NCI-H2227 (cell line): ENCODE measurements at regions not wholly inside any gene's neighbourhood (a gene's known extent, or its start where the extent isn't known, plus 50 kb on each side); places are given as distances from the start of the nearest gene placed in this dataset.

Experiments
- DNase-seq: peaks from one replicate; lab custom pipeline; 2025; ENCODE audit not compliant: unreplicated experiment; lab: John Stamatoyannopoulos, UW

- no peak for DNase-seq
These were observed 113.7 kb upstream of the MAP1B start for GRCh38 chr5:71993600-71993999.

GRCh38 chr5:71996789-71997188 lies 110.5 kb upstream of the MAP1B start:
- DNase-seq: no peak

- no peak for DNase-seq
These were observed 108.5 kb upstream of the MAP1B start for GRCh38 chr5:71998746-71999145.

GRCh38 chr5:72000707-72001106 lies 106.6 kb upstream of the MAP1B start:
- DNase-seq: no peak

GRCh38 chr5:72005671-72006070 lies 101.6 kb upstream of the MAP1B start:
- DNase-seq: no peak

- no peak for DNase-seq
These were observed 100.9 kb upstream of the MAP1B start for GRCh38 chr5:72006361-72006760.

GRCh38 chr5:72007336-72008111 lies 99.8 kb upstream of the MAP1B start:
- DNase-seq: no peak

GRCh38 chr5:72009280-72009679 lies 98.0 kb upstream of the MAP1B start:
- DNase-seq: no peak

GRCh38 chr5:72010430-72010829 lies 96.8 kb upstream of the MAP1B start:
- DNase-seq: no peak

- no peak for DNase-seq
These were observed 94.4 kb upstream of the MAP1B start for GRCh38 chr5:72012906-72013305.

- peak; percentile 81 for DNase-seq
These were observed 93.3 kb upstream of the MAP1B start for GRCh38 chr5:72013766-72014624.

- peak; percentile 65 for DNase-seq
These were observed 92.1 kb upstream of the MAP1B start for GRCh38 chr5:72015103-72015548.

GRCh38 chr5:72018143-72018803 lies 89.0 kb upstream of the MAP1B start:
- DNase-seq: peak; percentile 11

- peak; percentile 11 for DNase-seq
These were observed 86.9 kb upstream of the MAP1B start for GRCh38 chr5:72020161-72020983.

- DNase-seq: no peak
These were observed 85.5 kb upstream of the MAP1B start for GRCh38 chr5:72021651-72022357.

GRCh38 chr5:72028382-72028781 lies 78.9 kb upstream of the MAP1B start:
- DNase-seq: no peak

GRCh38 chr5:72030237-72030636 lies 77.0 kb upstream of the MAP1B start:
- no peak for DNase-seq

- DNase-seq: peak; percentile 61
These were observed 74.5 kb upstream of the MAP1B start for GRCh38 chr5:72032788-72033187.

- no peak for DNase-seq
These were observed 72.5 kb upstream of the MAP1B start for GRCh38 chr5:72034770-72035169.

GRCh38 chr5:72035831-72036230 lies 71.4 kb upstream of the MAP1B start:
- no peak for DNase-seq
